DMS153 (cell line): ENCODE measurements at regions not wholly inside any gene's neighbourhood (a gene's known extent, or its start where the extent isn't known, plus 50 kb on each side); places are given as distances from the start of the nearest gene placed in this dataset.

ENCODE experiments used
- DNase-seq: peaks from one replicate; lab custom pipeline; 2025; lab: John Stamatoyannopoulos, UW

GRCh38 chr1:168782559-168783116 is 53.6 kb upstream of the DPT start:
- DNase-seq, result no peak

DNA sequence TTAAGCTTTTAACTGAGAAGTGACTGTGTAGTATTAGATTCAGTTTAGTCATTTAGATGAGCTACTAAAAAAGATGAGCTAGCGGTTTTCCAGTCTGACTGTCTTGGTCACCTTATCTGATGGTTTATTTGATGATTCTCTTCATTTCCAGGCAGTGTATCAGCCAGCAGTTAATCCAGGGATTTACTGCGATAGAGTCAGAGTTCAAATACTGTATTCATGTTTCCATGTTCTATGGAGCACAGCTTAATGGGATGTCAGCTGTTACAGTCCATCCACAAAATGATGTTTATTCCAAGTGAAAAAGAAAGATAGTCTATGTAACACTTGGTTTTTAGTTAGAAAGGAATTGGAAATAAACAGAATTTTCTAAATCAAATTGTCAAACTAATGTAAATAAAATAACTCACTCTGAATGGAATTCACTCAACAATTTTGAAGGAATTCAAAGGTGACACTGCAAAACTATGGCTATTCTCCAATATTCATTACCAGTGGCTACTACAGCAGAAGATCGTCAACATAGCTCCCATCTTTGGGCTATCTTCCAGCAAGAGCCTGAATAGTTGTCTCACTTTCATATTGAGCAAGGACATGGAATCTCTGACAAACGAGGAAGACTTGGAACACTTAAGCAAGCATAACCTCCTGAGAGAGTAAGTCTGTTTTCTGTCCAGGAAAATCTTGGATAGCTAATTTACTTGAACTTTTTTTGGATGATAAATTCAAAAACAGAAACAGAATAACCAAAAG is 54.6 kb upstream of the DPT start:
- no peak for DNase-seq

GRCh38 chr1:168786476-168787330 is 57.7 kb upstream of the DPT start:
- no peak for DNase-seq

DNA sequence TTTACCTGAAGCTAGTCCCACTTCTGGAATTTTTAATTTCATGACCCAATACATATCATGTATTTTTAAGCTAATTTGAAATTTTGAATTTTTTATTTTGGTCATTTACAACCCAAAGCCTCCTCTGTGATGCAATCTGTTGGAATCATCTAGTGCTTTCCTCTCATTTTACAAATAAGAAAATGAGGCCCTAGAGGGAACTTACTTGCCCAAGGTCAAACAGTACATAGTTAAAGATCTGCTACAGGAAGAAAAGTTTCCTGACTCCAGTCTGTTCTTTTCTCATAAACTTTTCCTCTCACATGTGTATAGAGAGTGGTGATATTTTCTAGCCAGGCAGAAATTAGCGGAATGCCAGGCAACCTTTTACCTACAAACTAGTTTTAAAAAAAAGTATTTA is 59.3 kb upstream of the DPT start:
- no peak for DNase-seq

DNA sequence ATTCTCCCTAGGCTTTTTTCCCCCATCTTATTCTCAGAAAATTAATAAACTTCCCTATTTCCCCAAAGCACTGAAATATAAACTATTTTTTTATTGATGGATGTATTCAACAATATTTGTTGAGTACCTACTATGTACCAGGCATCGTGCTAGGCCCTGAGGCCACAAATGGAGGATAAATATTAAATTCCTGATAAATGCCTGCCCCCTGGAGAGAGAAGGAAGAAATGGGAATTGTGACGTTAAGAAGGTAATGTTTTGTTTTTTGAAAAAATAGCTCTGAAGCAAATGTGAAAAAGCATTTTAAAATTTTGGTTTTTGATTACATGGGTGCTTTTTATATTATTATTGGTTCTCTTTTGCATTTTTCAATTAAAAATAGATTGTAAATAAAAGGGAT is 60.5 kb upstream of the DPT start:
- DNase-seq, result no peak

- DNase-seq, result no peak
Measured at GRCh38 chr1:168792142-168792541, 63.1 kb upstream of the DPT start.

DNA sequence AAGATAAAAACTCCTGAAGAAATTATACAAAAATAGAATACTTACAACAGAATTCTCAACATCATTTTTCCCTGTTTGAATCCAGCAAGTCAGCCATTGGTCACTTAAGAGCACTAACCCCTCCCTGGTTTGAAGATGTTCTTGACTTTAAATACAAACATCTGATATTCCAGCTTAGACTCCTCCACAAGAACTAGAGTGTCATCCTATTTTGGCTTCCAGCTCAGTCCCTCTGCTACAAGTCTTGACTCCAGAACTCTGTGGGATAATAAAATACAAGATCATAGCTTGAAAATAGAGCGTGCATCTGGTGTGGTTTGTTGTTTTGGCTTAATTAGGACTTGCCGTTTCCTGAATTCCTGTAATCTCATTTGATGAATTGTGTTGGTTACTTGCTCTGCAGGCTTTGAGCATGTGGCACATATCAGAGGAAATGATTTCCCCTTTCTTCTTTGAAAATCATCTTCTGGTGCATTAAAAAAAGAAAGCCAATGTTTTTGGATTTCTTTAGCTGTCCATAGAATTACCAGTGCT is 63.7 kb upstream of the DPT start:
- no peak for DNase-seq

DNA sequence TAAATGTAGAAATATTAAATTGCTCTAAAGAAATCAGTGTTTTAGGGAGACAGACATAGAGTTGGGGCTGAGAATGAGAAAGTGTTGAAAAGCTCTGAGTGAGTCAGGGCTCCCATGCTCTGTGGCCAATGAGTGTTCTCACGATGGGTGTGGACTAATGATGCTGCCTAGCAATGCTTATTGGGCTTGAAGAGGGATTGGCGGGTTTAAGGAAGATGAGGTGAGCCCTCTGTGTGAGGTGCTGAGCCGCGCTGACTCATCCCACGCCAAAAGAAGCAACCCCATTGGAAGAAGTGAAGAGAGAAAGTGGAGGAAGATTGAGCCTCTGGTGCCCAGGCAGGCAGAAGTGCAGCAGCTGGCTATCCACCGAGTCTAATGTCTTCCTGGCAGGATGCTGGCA is 65.1 kb upstream of the DPT start:
- no peak for DNase-seq

GRCh38 chr1:168795681-168796080 is 66.7 kb upstream of the DPT start:
- DNase-seq, result no peak

- no peak for DNase-seq
Measured at GRCh38 chr1:168799927-168800605, 71.1 kb upstream of the DPT start.

- peak; percentile 15 for DNase-seq
Measured at GRCh38 chr1:168801032-168801745, 72.2 kb upstream of the DPT start.

DNA sequence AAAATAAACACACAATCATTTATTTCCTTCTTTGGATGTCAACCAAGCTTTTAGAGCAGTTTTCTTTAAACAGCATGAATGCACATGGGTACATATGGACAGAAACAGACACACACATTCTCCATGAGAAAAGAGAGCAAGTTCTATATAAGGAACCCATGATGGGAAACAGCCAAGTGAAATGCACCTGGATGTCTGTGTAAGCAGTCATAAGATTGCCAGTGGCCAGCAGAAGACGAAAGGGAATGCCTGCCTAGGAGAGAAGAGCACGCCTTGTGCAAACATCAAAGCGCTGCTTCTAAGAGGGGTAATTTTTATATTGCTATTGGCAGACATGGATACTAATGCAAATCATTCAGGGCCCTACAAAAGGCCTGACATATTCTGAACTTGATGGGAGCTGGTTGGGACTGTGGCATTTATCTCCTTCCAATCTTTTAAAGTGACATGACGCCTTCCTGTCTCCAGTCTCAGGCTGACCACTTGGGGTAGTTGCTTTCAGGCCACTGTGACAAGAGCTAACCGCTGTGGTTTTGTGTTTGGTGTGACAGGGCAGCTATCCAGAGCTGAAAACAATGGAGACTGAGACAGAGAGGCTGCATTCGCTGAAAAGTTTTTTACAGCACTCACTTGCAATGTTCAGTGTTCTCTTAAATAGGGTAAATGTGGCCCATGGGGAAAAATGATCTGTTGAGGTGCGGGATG is 75.0 kb upstream of the DPT start:
- DNase-seq, result peak; percentile 55

GRCh38 chr1:168806952-168807351 is 77.9 kb upstream of the DPT start:
- no peak for DNase-seq

- no peak for DNase-seq
Measured at GRCh38 chr1:168811176-168811575, 82.2 kb upstream of the DPT start.

DNA sequence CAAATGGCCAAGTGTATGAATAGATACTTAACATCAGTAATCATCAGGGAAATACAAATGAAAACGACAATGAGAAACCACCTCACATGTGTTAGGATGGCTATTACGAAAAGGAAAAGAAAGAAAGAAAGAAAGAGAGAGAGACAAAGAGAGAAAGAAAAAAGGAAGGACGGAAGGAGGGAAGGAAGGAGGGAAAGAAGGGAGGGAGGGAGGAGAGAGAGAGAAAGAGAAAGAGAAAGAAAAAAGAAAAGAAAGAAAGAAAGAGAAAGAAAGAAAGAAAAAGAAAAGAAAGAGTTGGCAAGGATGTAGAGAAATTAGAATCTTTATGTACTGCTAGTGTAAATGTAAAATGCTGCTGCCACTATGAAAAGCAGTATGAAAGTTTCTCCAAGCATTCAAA is 90.7 kb upstream of the DPT start:
- no peak for DNase-seq

DNA sequence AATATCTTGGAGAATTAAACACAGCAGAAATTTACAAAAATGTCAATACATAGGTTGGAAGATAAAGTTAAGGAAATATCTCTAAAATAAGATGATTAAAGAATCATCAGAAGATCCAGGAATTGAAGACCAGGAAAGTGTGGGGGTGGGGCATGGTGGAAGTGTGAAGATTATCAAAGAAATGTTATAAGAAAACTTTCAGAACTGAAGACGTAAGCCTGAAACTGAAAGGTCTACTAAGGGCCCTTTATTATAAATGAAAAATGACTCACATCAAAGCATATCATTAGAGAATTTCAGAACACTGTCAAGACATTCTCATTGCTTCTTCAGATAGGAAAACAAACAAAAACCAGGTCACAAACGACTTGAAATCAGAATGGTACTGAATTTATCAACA is 92.4 kb upstream of the DPT start:
- DNase-seq, result no peak

DNA sequence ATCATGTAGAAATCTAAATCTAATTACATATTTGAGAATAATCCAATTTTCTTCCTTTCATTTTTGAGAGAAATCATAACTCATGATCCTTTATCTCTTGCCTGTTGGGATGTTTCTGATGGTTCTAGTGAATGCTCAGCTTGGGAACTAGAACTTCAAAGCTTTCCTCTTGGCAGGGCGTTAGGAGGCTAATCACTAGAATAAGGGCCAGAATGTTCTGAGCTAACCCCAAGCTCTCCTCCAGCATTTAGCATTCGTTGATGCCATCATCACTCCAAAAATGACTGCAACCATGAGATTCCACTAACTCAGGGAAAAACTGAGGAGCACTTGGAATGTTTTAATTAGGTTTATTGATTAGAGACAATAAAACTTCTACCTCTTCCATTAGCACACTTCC is 93.9 kb upstream of the DPT start:
- no peak for DNase-seq

DNA sequence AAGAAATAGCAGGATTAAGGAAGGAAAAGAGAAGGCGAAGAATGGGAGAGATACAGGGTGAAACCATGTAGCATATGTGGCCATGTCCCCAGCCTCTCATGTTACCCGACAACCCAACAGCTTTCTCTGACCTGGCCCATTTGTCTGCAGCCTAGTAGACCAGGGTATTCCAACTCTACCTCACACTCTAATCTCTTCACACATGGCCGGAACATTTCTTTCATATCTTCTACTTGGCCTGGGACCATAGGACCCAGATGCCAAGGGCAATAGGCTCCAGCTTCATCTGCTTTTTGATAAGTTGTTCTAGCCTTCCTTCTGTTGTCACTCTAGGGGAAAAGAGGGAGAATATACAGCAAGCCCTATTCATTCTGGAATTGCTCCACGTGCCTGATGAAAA is 95.0 kb upstream of the DPT start:
- DNase-seq, result no peak

DNA sequence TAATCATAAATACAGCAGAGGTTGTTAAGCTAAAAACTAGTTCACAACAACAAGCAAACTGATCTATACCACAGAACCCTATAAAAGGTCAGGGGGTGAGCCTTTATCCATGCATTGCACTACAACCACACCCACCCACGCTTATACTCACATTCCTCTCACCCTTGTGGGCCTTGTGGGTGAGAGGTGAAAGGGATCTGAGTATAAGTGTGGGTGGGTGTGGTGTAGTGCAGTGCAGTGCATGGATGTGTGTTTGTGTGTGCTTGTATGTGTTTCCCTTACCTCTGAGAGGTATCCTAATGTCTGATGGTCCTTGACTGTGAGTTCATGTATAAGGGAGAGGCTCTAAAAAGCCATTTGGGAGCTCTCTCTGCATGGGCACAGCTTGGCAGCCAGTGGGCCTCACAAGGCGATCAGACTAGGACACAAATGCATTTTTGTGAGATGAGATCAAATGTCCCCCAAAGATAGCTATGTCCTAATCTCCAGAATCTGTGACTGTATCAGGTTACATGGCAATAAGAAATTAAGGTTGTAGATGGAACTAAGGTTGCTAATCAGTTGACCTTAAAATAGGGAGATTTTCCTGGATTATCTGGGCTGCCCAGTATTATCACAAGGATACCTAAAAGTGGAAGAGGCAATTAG is 95.5 kb upstream of the DPT start:
- DNase-seq, result no peak

DNA sequence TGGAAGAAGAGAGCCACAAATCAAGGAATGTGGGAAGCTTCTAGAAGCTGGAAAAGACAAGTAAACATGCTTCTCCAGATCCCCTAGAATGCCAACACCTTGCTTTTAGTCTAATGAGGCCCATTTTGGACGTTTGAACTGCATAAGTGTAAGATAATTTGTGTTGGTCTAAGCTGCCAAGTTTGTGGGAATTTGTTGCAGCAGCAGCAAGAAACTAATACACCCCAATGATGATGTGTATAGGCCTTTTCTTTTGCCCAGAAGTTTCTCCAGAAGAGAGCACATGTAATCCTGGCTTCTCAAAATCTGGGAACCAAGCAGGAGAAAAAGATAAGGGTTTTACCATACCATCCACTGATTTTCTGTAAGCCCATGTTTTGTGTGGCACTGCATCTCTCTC is 96.1 kb upstream of the DPT start:
- DNase-seq, result no peak

DNA sequence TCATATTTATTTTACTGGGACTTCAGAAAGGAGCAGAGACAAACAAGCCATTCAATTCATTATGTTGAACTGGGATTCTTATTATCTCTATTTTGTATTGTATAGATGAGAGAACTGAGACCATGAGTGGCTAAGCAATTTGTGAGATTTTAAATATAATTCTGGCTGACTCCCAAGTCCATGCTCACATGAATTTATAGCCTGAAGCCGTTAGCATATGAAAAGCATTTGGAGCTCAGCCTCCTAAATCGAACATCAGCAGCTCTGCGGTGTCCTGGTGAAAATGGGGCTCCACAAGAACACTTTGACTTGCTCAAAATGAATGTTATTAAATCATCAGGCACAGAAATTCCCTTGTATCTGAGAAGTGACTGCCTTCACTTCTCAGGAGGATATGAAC is 96.8 kb upstream of the DPT start:
- no peak for DNase-seq
